DOHH2 (cell line): ENCODE measurements at regions not wholly inside any gene's neighbourhood (a gene's known extent, or its start where the extent isn't known, plus 50 kb on each side); places are given as distances from the start of the nearest gene placed in this dataset.

Source experiments
- H3F3A ChIP-seq: fragments of 200-600 bp; sonication (generic), shearing (Covaris generic); 2 replicates; pipeline ENCODE4 v1.6.0; 2016; ENCODE audit warnings: antibody characterized with exemption, mild to moderate bottlenecking; ENCODE audit not compliant: control insufficient read depth, insufficient read depth
- H3K27ac ChIP-seq: fragments of 200-600 bp; sonication (generic); 2 replicates; pipeline ENCODE4 v1.5.1; 2014; ENCODE audit warnings: low read depth, mild to moderate bottlenecking, low read length, moderate library complexity
- H3K27me3 ChIP-seq: fragments of 200-600 bp; sonication (generic); 2 replicates; pipeline ENCODE4 v1.6.1; 2014; ENCODE audit warnings: mild to moderate bottlenecking, low read length, mixed read lengths; ENCODE audit not compliant: control insufficient read depth
- H3K36me3 ChIP-seq: fragments of 200-600 bp; sonication (generic); 2 replicates; pipeline ENCODE4 v1.6.1; 2014; ENCODE audit warnings: mild to moderate bottlenecking, low read length, moderate library complexity, mixed read lengths; ENCODE audit not compliant: control insufficient read depth
- H3K4me1 ChIP-seq: fragments of 200-600 bp; sonication (generic); 2 replicates; pipeline ENCODE4 v1.6.1; 2014; ENCODE audit warnings: mild to moderate bottlenecking, low read length, mixed read lengths; ENCODE audit not compliant: control insufficient read depth
- H3K4me2 ChIP-seq: fragments of 200-600 bp; sonication (generic); 2 replicates; pipeline ENCODE4 v1.6.0; 2014; ENCODE audit warnings: mild to moderate bottlenecking, low read length, moderate library complexity
- H3K4me3 ChIP-seq: fragments of 200-600 bp; sonication (generic); 2 replicates; pipeline ENCODE4 v1.5.1; 2014; ENCODE audit warnings: mild to moderate bottlenecking, low read length, mixed read lengths
- H3K79me2 ChIP-seq: fragments of 200-600 bp; sonication (generic); 2 replicates; pipeline ENCODE4 v1.6.1; 2014; ENCODE audit warnings: mild to moderate bottlenecking, low read length, mixed read lengths; ENCODE audit not compliant: control insufficient read depth
- H3K9me2 ChIP-seq: fragments of 200-600 bp; sonication (generic); replicated peaks from 2 replicates; pipeline ENCODE4 v1.6.1; 2014; ENCODE audit warnings: mild to moderate bottlenecking, low read length, mixed read lengths; ENCODE audit not compliant: control insufficient read depth
- H3K9me3 ChIP-seq: fragments of 200-600 bp; sonication (generic); 2 replicates; pipeline ENCODE4 v1.6.1; 2014; ENCODE audit warnings: antibody characterized with exemption, low read length, mixed read lengths; ENCODE audit not compliant: control insufficient read depth, insufficient read depth
- H4K20me1 ChIP-seq: fragments of 200-600 bp; sonication (generic); 2 replicates; pipeline ENCODE4 v1.6.0; 2014; ENCODE audit warnings: low read depth, mild to moderate bottlenecking, antibody characterized with exemption, low read length, moderate library complexity; ENCODE audit not compliant: control insufficient read depth, insufficient read depth
- CTCF ChIP-seq: fragments of 200-600 bp; sonication (generic); IDR thresholded peaks from one replicate; pipeline ENCODE4 v1.5.1; 2014; ENCODE audit warnings: antibody characterized with exemption, mild to moderate bottlenecking, low read depth, low read length; ENCODE audit not compliant: poor library complexity, severe bottlenecking
- EZH2phosphoT487 ChIP-seq: fragments of 200-600 bp; sonication (generic); IDR thresholded peaks from 2 replicates; pipeline ENCODE4 v1.6.1; 2017; ENCODE audit warnings: borderline replicate concordance, mild to moderate bottlenecking, antibody characterized with exemption, low read length, moderate library complexity, mixed read lengths

DNA sequence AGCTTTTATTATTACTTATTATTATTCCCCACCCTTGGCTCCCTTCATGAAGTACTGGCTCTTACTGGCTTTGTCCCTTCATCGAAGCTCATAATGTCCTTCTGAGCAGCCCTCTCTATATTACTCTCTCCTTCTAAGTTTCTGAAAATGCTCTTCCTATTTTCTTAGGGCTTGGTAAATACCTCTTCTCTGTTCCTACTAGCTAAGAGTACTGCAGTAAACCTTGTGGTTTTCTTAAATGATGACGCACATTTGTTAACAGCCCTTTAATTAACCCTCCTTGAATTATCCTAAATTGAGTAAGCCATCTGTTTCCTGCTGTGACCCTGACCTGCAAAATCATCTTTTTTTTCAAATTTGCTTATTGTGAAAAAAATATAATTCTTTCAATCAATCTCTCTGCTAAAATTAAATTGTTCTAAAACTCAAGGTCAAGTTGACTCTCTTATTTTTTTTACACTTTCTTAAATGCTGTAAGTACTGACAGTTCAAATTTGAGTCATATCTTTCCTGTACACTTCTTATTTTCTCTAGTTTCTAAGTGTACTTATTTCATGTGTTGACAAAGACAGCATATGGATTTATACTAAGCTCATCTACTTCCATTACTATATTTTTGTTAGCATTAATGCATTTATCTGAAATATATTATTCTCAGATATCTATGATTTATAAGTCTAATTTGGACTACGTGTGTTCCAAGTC lies 148.9 kb downstream of the ADAM29 start:
- no peaks in the 10 kb centered on the region for H4K20me1 ChIP-seq
- peak overlapping the region; percentile 28 for H3K4me2 ChIP-seq
- no peaks in the 10 kb centered on the region for H3K27me3 ChIP-seq

DNA sequence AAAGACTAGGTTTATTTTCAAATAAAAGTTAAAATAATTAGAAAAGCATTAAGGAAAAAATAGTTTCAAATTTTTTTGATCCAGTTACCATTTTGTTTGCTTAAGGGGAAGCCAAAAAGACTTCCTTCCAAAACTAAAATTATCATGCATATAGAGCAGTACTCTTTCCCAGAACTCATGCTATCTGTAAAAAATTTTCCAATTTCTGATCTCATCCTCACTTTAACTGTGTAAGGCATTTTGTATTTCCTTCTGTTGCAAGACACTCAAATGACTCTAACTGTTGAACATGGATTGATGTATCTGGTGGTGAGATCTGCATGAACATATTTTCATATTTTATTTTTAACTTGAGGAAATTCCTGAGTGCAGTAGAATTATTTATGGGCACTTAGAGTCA lies 150.1 kb downstream of the ADAM29 start:
- H3K4me1 ChIP-seq, result peaks cover 27% of the 10 kb centered on the region
- H3K27ac ChIP-seq, result no peak overlapping the region
- no peaks in the 10 kb centered on the region; the same call in 1 of the 2 replicates for H3K36me3 ChIP-seq
- no peak overlapping the region for H3K4me2 ChIP-seq
- H3K79me2 ChIP-seq, result no peaks in the 10 kb centered on the region
- no peaks in the 10 kb centered on the region; the same call in 1 of the 2 replicates for H3K9me3 ChIP-seq
- no peaks in the 10 kb centered on the region for H3K27me3 ChIP-seq
- TF ChIP-seq CTCF, result no peak
- H3K9me2 ChIP-seq, result no peaks in the 10 kb centered on the region
- no peaks in the 10 kb centered on the region for H4K20me1 ChIP-seq
- no peak overlapping the region for H3K4me3 ChIP-seq
- no peaks in the 10 kb centered on the region; the same call in 1 of the 2 replicates for H3F3A ChIP-seq

More for the DNA sequence above, 148.9 kb downstream of the ADAM29 start:
- TF ChIP-seq CTCF, result no peak
- TF ChIP-seq EZH2phosphoT487, result no peak
- Histone ChIP-seq H3K36me3 (no peaks in the 10 kb centered on the region; the same call in 1 of the 2 replicates), H3F3A (no peaks in the 10 kb centered on the region; the same call in 1 of the 2 replicates), H3K9me2 (no peaks in the 10 kb centered on the region), H3K4me3 (0 out of 2 replicates have a peak overlapping the region, but pooled peaks have one; percentile 9), H3K4me1 (peaks cover 27% of the 10 kb centered on the region), H3K27ac (peak overlapping the region; percentile 69), H3K79me2 (no peaks in the 10 kb centered on the region), H3K9me3 (no peaks in the 10 kb centered on the region; the same call in 1 of the 2 replicates)

GRCh38 chr4:175070444-175070843 lies 152.3 kb downstream of the ADAM29 start:
- Histone ChIP-seq H3K36me3 (no peaks in the 10 kb centered on the region; the same call in 1 of the 2 replicates), H3K27me3 (no peaks in the 10 kb centered on the region), H3K79me2 (no peaks in the 10 kb centered on the region), H3K27ac (no peak overlapping the region), H3K9me3 (no peaks in the 10 kb centered on the region; the same call in 1 of the 2 replicates), H4K20me1 (no peaks in the 10 kb centered on the region), H3F3A (no peaks in the 10 kb centered on the region; the same call in 1 of the 2 replicates), H3K4me2 (no peak overlapping the region), H3K4me3 (no peak overlapping the region), H3K4me1 (peaks cover 27% of the 10 kb centered on the region), H3K9me2 (no peaks in the 10 kb centered on the region)
- TF ChIP-seq CTCF (no peak), EZH2phosphoT487 (no peak)
